GM21825 (cell line): ENCODE measurements at regions not wholly inside any gene's neighbourhood (a gene's known extent, or its start where the extent isn't known, plus 50 kb on each side); places are given as distances from the start of the nearest gene placed in this dataset.

Source experiments
- ATAC-seq: cut with Tn5 transposase; IDR thresholded peaks from one replicate; pipeline ENCODE4 v1.9.1; 2021; ENCODE audit warnings: mild to moderate bottlenecking, moderate library complexity; ENCODE audit not compliant: unreplicated experiment

DNA sequence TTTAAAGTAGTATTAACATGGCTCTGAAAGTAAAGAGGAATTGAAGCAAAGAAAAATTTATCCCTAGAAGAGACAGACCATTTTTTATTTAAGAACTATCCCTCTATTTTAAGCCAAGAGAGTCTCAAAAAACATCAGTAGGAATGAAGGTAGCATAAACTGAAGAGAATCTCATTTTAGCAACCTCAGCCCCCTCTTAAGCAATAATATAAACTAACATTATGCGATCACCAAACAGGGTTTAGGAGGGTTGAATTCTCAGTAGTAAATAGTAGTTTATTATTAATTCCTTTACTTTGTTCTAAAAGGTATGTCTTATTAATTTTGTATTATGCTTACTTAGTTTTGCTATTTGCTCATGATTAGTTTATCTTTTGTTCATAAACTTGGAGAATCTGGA, 287.4 kb downstream of the CDK5RAP2 start:
- no peak for ATAC-seq

GRCh38 chr9:120291050-120291449, 288.9 kb downstream of the CDK5RAP2 start:
- ATAC-seq, result no peak

GRCh38 chr9:120289990-120290975, 289.7 kb downstream of the CDK5RAP2 start:
- ATAC-seq, result no peak

GRCh38 chr9:120289098-120289497, 290.9 kb downstream of the CDK5RAP2 start:
- no peak for ATAC-seq

- no peak for ATAC-seq
Observed at GRCh38 chr9:120286530-120286929, 293.4 kb downstream of the CDK5RAP2 start.

- ATAC-seq, result no peak
Observed at GRCh38 chr9:120284821-120285220, 295.1 kb downstream of the CDK5RAP2 start.

GRCh38 chr9:120281665-120282064, 298.3 kb downstream of the CDK5RAP2 start:
- no peak for ATAC-seq

- no peak for ATAC-seq
Observed at GRCh38 chr9:120267929-120268328, 312.0 kb downstream of the CDK5RAP2 start.

DNA sequence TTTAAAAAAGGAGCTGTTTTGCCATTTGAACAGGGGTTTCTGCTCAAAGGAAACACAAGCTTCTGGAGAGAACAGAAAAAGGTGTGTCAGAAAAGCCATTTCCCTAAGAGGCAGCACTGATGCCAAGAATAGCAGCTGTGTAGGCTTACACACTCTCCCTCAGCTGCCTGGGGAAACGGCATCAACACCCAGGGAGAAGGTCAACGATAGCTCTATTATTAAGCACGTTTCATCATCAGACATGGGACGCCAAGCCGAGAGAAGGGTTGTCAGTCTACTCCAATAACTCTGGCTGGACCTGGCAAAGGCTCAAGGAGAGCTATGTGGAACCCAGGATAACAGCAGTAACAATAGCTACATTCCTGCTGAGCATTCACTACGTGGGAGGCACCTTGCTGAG, 314.2 kb downstream of the CDK5RAP2 start:
- no peak for ATAC-seq

DNA sequence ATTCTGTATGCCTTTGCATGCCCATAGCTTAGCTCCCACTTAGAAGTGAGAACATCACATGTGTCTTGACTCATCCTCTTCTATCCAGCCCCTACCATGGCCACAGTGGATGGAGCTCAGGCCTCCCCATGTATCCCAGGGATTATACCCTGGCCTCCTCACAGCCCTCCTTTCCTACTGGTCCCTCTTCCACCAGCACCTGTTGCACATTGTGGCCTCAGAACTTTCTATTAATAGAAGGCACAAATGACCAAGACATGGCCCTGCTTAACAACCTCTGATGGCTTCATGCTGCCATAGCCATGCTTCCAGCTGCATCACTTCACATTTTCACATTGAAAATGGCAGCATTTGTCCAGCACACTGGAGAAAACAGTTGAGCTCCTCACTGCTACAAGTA, 315.4 kb downstream of the CDK5RAP2 start:
- no peak for ATAC-seq

- ATAC-seq, result no peak
Observed at GRCh38 chr9:120263836-120264235, 316.1 kb downstream of the CDK5RAP2 start.

- ATAC-seq, result no peak
Observed at GRCh38 chr9:120261419-120261818, 318.5 kb downstream of the CDK5RAP2 start.

DNA sequence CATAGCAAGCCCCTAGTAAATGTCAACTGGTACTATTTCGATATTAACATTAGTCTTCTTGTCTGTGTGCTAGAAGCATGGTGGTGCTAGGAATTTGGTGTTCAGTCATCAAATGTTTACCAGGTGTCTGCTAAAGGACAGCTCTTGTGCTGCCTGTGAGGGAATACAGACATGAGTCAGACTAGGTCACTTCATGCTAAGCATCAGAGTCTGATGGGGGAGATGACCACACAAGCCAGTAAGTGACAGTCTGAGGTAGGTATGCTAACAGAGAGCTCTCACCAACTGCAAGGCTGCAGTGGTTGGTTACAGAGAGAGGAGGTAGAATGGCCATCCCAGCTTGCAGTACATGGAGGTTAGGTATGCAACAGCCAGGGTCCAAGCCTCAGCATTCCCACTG, 320.9 kb downstream of the CDK5RAP2 start:
- ATAC-seq, result no peak

GRCh38 chr9:120258096-120258495, 321.9 kb downstream of the CDK5RAP2 start:
- no peak for ATAC-seq

- ATAC-seq, result no peak
Observed at GRCh38 chr9:120257483-120257882, 322.5 kb downstream of the CDK5RAP2 start.

DNA sequence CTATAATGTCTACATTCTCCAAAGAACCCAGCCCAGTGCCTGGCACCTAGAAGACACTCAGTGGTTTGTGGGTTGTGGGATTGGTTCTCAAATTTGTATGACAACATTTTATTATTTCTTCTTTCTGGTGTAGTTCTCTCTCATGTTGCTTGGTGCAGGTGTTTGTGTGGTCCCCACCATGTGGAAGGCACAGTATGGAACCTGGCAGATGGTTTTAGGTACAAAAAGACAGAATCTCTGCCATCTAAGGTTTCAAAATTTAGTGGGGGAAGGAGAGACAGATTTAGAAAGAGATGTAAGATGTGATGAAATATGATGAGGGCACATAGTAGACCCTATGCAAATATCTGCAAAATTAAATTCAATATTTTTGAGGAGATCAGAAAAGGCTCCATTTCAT, 323.8 kb downstream of the CDK5RAP2 start:
- no peak for ATAC-seq

DNA sequence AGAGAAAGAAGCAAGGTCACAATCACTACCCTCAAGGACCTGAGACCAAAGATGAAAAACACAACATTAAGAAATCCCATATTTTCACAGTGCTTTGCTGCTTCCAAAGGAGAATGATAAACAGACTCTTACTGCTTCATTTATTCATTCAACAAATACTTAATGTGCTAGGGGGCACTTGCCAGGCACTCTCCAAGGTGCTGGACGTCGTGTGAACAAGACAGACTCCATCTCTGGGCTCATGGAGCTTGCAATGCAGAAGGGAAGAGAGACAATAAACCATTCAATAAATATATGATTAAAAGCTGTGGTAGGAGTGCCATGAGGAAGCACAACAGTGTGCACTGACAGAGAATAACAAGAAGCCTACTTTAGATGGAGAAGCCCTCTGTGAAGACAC, 327.7 kb downstream of the CDK5RAP2 start:
- no peak for ATAC-seq

DNA sequence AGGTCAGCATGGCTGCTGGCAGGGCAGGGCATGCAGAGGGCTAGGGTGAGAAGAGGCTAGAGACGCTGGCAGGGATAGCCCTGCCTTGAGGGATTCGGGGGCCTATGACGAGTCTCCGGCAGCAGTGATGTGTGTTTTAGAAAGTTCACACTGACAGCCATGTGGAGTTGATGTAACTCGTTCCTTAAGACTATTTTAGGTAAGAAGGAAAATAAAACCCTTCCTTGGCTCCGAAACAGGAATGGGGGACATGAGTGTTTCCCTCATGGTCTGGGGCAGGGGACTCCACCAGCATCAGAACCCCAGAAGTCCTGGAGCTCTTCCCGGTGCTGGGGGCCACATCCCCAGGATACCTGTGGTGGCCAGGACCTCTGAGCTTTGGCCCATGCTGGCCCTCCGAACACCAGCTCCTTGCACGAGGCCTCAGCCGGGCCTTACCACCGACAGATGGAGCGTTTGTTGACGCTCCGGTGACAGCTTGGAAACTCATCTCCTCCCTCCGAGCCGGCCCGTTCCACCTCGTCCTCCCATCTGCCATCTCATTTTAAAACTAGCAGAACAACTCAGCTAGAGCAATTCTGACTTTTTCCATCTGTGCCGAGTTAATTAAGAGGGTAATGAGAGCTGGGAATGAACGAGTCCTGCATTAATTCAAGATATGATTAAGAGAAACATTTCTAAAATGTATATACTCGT, 337.7 kb downstream of the CDK5RAP2 start:
- no peak for ATAC-seq

GRCh38 chr9:120236596-120236995, 343.4 kb downstream of the CDK5RAP2 start:
- no peak for ATAC-seq

DNA sequence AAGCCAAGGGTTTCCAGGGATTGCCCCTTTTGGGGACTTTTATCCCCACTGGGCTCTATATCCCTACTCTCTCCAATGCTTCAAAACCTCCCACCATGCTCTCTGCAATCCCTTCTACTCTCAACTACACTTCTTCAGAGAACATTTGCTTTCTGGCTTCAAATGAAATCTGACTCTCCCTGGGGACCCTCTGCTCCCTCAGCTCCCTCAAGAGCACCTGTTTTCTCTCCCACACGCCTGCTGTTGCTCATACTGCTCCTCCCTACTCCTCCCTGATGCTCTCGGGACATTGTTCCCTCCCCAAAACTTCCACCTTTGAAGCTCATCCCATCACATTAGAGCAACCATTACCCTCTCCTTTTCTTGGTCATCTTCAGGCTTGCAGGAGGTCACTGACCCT, 344.9 kb downstream of the CDK5RAP2 start:
- no peak for ATAC-seq

DNA sequence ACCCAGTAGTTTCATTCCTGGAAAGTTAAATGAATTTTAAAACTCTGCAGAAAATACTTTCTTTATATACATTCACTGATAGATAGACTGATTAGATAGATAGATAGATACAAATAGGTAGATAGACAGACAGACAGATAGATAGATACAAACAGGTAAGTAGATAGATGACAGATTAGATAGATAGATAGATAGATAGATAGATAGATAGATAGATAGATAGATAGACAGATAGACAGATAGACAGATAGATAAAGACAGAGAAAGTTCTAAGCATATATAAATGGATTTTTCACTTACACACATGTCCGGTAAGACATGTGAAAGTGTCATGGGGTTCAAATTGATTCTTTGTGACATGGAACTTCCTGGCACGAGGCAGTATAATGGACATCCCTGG, 349.7 kb downstream of the CDK5RAP2 start:
- no peak for ATAC-seq

GRCh38 chr9:120221844-120222243, 358.1 kb downstream of the CDK5RAP2 start:
- no peak for ATAC-seq
